HEK293 (cell line): ENCODE measurements at regions not wholly inside any gene's neighbourhood (a gene's known extent, or its start where the extent isn't known, plus 50 kb on each side); places are given as distances from the start of the nearest gene placed in this dataset.

ENCODE experiments used
- CTCF ChIA-PET: fragments of 350-600 bp; formaldehyde crosslinking; extraction: SDS; loops from one replicate; lab custom pipeline; 2021; ENCODE audit warnings: antibody characterized with exemption; lab: Yijun Ruan, JAX
- POLR2A ChIA-PET: fragments of 300-600 bp; formaldehyde crosslinking; extraction: SDS; loops from one replicate; lab custom pipeline; 2020; ENCODE audit warnings: antibody characterized with exemption, inconsistent platforms; lab: Yijun Ruan, JAX
- H3K27ac ChIP-seq: fragments of 200-500 bp; sonication (Bioruptor generic); 2 replicates; pipeline ENCODE4 v1.5.1; 2014; ENCODE audit warnings: low read depth, low read length, control low read depth, inconsistent platforms; ENCODE audit errors: extremely low read depth
- H3K36me3 ChIP-seq, 2 experiments: fragments of 200-500 bp in 1 of 2; sonication (Bioruptor generic) in 1 of 2; 1 replicate in 1 of 2; 2 replicates in 1 of 2; pipeline ENCODE4 v1.5.1; 2014 to 2017; ENCODE audit warnings: inconsistent platforms in 2 of 2, low read length in 2 of 2; ENCODE audit not compliant: control insufficient read depth in 2 of 2, insufficient read depth in 1 of 2
- H3K4me1 ChIP-seq: fragments of 200-500 bp; sonication (Bioruptor generic); 2 replicates; pipeline ENCODE4 v1.5.1; 2014; ENCODE audit warnings: mild to moderate bottlenecking, low read length, inconsistent platforms; ENCODE audit not compliant: control insufficient read depth, insufficient read depth
- H3K4me3 ChIP-seq: 2 replicates; pipeline ENCODE4 v1.5.1; 2011; ENCODE audit warnings: low read depth, mild to moderate bottlenecking, control low read depth, low read length, moderate library complexity
- H3K9me3 ChIP-seq: fragments of 200-500 bp; sonication (Bioruptor generic); 2 replicates; pipeline ENCODE4 v1.5.1; 2014; ENCODE audit warnings: low read depth, low read length, inconsistent platforms; ENCODE audit not compliant: control insufficient read depth, insufficient read depth
- BCL11B ChIP-seq: fragments of 450-650 bp; formaldehyde crosslinking; IDR thresholded peaks from 2 replicates; pipeline ENCODE4 v1.5.1; 2016; ENCODE audit warnings: low read depth, missing biosample characterization, missing genetic modification characterization
- IKZF3 ChIP-seq: fragments of 450-650 bp; IDR thresholded peaks from 2 replicates; pipeline ENCODE4 v1.5.0; 2018; ENCODE audit warnings: missing biosample characterization, mild to moderate bottlenecking, missing genetic modification characterization, moderate library complexity
- KLF1 ChIP-seq: fragments of 450-650 bp; formaldehyde crosslinking; IDR thresholded peaks from 2 replicates; pipeline ENCODE4 v1.5.1; 2016; ENCODE audit warnings: missing biosample characterization, missing genetic modification characterization
- KLF9 ChIP-seq: fragments of 450-650 bp; formaldehyde crosslinking; IDR thresholded peaks from 2 replicates; pipeline ENCODE4 v1.5.1; 2016; ENCODE audit warnings: missing biosample characterization, missing genetic modification characterization, low read depth
- SALL2 ChIP-seq: fragments of 450-650 bp; formaldehyde crosslinking; IDR thresholded peaks from 2 replicates; pipeline ENCODE4 v1.5.0; 2017; ENCODE audit warnings: missing biosample characterization, mild to moderate bottlenecking, missing genetic modification characterization, borderline replicate concordance
- SCRT1 ChIP-seq: fragments of 450-650 bp; formaldehyde crosslinking; IDR thresholded peaks from 2 replicates; pipeline ENCODE4 v1.5.1; 2016; ENCODE audit warnings: missing biosample characterization, missing genetic modification characterization, borderline replicate concordance
- ZFP3 ChIP-seq: fragments of 450-650 bp; formaldehyde crosslinking; IDR thresholded peaks from 2 replicates; pipeline ENCODE4 v1.5.1; 2016; ENCODE audit warnings: low read depth, missing biosample characterization, missing genetic modification characterization
- ZNF146 ChIP-seq: fragments of 450-650 bp; formaldehyde crosslinking; IDR thresholded peaks from 2 replicates; pipeline ENCODE4 v1.5.1; 2016; ENCODE audit warnings: missing biosample characterization, missing genetic modification characterization
- ZNF211 ChIP-seq: fragments of 450-650 bp; formaldehyde crosslinking; IDR thresholded peaks from 2 replicates; pipeline ENCODE4 v1.5.1; 2016; ENCODE audit warnings: low read depth, missing biosample characterization, missing genetic modification characterization
- ZNF23 ChIP-seq: fragments of 450-650 bp; formaldehyde crosslinking; IDR thresholded peaks from 2 replicates; pipeline ENCODE4 v1.5.1; 2016; ENCODE audit warnings: missing biosample characterization, missing genetic modification characterization, borderline replicate concordance
- ZNF239 ChIP-seq: fragments of 450-650 bp; formaldehyde crosslinking; IDR thresholded peaks from 2 replicates; pipeline ENCODE4 v1.5.1; 2016; ENCODE audit warnings: missing biosample characterization, missing genetic modification characterization
- ZNF530 ChIP-seq: fragments of 450-650 bp; formaldehyde crosslinking; IDR thresholded peaks from 2 replicates; pipeline ENCODE4 v1.5.1; 2016; ENCODE audit warnings: low read depth, missing biosample characterization, missing genetic modification characterization
- ZNF585B ChIP-seq: fragments of 450-650 bp; formaldehyde crosslinking; IDR thresholded peaks from 2 replicates; pipeline ENCODE4 v1.5.1; 2016; ENCODE audit warnings: missing biosample characterization, missing genetic modification characterization
- ZNF707 ChIP-seq: fragments of 450-650 bp; formaldehyde crosslinking; IDR thresholded peaks from 2 replicates; pipeline ENCODE4 v1.5.1; 2016; ENCODE audit warnings: missing biosample characterization, missing genetic modification characterization
- ZNF768 ChIP-seq: fragments of 450-650 bp; formaldehyde crosslinking; IDR thresholded peaks from 2 replicates; pipeline ENCODE4 v1.5.1; 2018; ENCODE audit warnings: missing biosample characterization, mild to moderate bottlenecking, missing genetic modification characterization
- ZSCAN16 ChIP-seq: fragments of 450-650 bp; formaldehyde crosslinking; IDR thresholded peaks from 2 replicates; pipeline ENCODE4 v1.5.1; 2016; ENCODE audit warnings: missing biosample characterization, missing genetic modification characterization
- TF ChIP-seq, protein P1 (sequence below): fragments of 450-650 bp; formaldehyde crosslinking; IDR thresholded peaks from 2 replicates; pipeline ENCODE4 v1.5.1; 2016; ENCODE audit warnings: missing biosample characterization, missing genetic modification characterization
- TF ChIP-seq, protein P2 (sequence below): fragments of 450-650 bp; formaldehyde crosslinking; IDR thresholded peaks from 2 replicates; pipeline ENCODE4 v1.5.1; 2016; ENCODE audit warnings: missing biosample characterization, missing genetic modification characterization
- TF ChIP-seq, protein P3 (sequence below): fragments of 450-650 bp; IDR thresholded peaks from 2 replicates; pipeline ENCODE4 v1.5.1; 2018; ENCODE audit warnings: missing biosample characterization, missing genetic modification characterization
- TF ChIP-seq, protein P4 (sequence below): fragments of 450-650 bp; formaldehyde crosslinking; IDR thresholded peaks from 2 replicates; pipeline ENCODE4 v1.5.1; 2016; ENCODE audit warnings: missing biosample characterization, missing genetic modification characterization

DNA sequence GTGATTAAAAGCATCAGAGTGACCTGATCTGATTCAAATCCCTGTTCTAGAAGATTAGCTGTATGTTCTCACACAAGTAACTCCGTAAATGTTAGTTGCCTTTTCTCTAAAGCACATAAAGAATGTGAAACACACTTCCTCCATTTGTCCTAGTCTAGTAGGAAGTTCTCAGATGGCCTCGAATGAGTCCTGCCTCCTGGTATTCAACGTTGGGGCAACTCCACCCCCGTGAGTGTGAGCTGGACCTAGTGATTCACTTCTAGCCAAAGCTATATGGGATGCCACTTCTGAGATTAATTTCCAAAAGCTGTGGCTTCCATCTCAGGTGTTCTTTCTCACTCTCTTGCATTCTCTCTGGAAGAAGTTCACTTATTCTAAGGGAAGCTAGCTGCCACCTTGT lies 267.6 kb downstream of the GPATCH2 start:
- no peaks in the 10 kb centered on the region for H3K4me1 ChIP-seq
- H3K4me3 ChIP-seq = no peak overlapping the region
- TF ChIP-seq ZNF23 (tag by site-specific recombination) (no peak), IKZF3 (tag by site-specific recombination) (no peak), ZNF707 (no peak), ZNF585B (tag by site-specific recombination) (no peak), KLF9 (tag by site-specific recombination) (no peak), ZSCAN16 (tag by site-specific recombination) (no peak), SALL2 (tag by site-specific recombination) (no peak), ZNF211 (tag by site-specific recombination) (no peak), KLF1 (tag by site-specific recombination) (no peak), ZNF146 (tag by site-specific recombination) (no peak), ZFP3 (tag by site-specific recombination) (no peak), ZNF530 (tag by site-specific recombination) (no peak), ZNF239 (tag by site-specific recombination) (no peak), ZNF768 (tag by site-specific recombination) (no peak), BCL11B (tag by site-specific recombination) (no peak), SCRT1 (tag by site-specific recombination) (no peak)
- TF ChIP-seq, protein P1, sequence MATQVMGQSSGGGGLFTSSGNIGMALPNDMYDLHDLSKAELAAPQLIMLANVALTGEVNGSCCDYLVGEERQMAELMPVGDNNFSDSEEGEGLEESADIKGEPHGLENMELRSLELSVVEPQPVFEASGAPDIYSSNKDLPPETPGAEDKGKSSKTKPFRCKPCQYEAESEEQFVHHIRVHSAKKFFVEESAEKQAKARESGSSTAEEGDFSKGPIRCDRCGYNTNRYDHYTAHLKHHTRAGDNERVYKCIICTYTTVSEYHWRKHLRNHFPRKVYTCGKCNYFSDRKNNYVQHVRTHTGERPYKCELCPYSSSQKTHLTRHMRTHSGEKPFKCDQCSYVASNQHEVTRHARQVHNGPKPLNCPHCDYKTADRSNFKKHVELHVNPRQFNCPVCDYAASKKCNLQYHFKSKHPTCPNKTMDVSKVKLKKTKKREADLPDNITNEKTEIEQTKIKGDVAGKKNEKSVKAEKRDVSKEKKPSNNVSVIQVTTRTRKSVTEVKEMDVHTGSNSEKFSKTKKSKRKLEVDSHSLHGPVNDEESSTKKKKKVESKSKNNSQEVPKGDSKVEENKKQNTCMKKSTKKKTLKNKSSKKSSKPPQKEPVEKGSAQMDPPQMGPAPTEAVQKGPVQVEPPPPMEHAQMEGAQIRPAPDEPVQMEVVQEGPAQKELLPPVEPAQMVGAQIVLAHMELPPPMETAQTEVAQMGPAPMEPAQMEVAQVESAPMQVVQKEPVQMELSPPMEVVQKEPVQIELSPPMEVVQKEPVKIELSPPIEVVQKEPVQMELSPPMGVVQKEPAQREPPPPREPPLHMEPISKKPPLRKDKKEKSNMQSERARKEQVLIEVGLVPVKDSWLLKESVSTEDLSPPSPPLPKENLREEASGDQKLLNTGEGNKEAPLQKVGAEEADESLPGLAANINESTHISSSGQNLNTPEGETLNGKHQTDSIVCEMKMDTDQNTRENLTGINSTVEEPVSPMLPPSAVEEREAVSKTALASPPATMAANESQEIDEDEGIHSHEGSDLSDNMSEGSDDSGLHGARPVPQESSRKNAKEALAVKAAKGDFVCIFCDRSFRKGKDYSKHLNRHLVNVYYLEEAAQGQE (tag by site-specific recombination) = no peak
- TF ChIP-seq, protein P2, sequence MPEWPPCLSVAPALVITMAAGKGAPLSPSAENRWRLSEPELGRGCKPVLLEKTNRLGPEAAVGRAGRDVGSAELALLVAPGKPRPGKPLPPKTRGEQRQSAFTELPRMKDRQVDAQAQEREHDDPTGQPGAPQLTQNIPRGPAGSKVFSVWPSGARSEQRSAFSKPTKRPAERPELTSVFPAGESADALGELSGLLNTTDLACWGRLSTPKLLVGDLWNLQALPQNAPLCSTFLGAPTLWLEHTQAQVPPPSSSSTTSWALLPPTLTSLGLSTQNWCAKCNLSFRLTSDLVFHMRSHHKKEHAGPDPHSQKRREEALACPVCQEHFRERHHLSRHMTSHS (tag by site-specific recombination) = no peak
- TF ChIP-seq, protein P3, sequence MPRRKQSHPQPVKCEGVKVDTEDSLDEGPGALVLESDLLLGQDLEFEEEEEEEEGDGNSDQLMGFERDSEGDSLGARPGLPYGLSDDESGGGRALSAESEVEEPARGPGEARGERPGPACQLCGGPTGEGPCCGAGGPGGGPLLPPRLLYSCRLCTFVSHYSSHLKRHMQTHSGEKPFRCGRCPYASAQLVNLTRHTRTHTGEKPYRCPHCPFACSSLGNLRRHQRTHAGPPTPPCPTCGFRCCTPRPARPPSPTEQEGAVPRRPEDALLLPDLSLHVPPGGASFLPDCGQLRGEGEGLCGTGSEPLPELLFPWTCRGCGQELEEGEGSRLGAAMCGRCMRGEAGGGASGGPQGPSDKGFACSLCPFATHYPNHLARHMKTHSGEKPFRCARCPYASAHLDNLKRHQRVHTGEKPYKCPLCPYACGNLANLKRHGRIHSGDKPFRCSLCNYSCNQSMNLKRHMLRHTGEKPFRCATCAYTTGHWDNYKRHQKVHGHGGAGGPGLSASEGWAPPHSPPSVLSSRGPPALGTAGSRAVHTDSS = no peak
- TF ChIP-seq, protein P4, sequence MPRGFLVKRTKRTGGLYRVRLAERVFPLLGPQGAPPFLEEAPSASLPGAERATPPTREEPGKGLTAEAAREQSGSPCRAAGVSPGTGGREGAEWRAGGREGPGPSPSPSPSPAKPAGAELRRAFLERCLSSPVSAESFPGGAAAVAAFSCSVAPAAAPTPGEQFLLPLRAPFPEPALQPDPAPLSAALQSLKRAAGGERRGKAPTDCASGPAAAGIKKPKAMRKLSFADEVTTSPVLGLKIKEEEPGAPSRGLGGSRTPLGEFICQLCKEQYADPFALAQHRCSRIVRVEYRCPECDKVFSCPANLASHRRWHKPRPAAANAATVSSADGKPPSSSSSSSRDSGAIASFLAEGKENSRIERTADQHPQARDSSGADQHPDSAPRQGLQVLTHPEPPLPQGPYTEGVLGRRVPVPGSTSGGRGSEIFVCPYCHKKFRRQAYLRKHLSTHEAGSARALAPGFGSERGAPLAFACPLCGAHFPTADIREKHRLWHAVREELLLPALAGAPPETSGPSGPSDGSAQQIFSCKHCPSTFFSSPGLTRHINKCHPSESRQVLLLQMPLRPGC (tag by site-specific recombination) = no peak
- H3K9me3 ChIP-seq = no peaks in the 10 kb centered on the region
- ChIA-PET POLR2A (no interaction called here), CTCF (interaction anchor here (0.6 kb wide), 1 partner anchor 11 kb away, joined by 3 read pairs; no protein-coding TSS in a partner anchor)
- H3K27ac ChIP-seq = no peak overlapping the region
- no peaks in the 10 kb centered on the region for H3K36me3 ChIP-seq
